Prostate gland (tissue), 2 donors: ENCODE measurements at regions not wholly inside any gene's neighbourhood (a gene's known extent, or its start where the extent isn't known, plus 50 kb on each side); places are given as distances from the start of the nearest gene placed in this dataset.

ENCODE experiments used
- CTCF ChIP-seq, 4 experiments: fragments of 200-600 bp in 2 of 4; fragments of 450-650 bp in 2 of 4; sonication (generic) in 2 of 4; IDR thresholded peaks; 1 replicate in 3 of 4; 2 replicates in 1 of 4; pipeline ENCODE4 v1.5.1; 2016 to 2019; ENCODE audit warnings: antibody characterized with exemption in 4 of 4, mild to moderate bottlenecking in 2 of 4, moderate library complexity in 2 of 4
- POLR2AphosphoS5 ChIP-seq: sonication (generic); formaldehyde crosslinking; IDR thresholded peaks from one replicate; pipeline ENCODE4 v1.6.1; 2017; ENCODE audit warnings: antibody characterized with exemption

- TF ChIP-seq POLR2AphosphoS5 (no peak), CTCF (IDR thresholded peaks at IDR 0.05) (no peak)
Measured at GRCh38 chr12:40577834-40578233, 114.4 kb upstream of the CNTN1 start.
